HCT116 (cell line): ENCODE measurements at regions not wholly inside any gene's neighbourhood (a gene's known extent, or its start where the extent isn't known, plus 50 kb on each side); places are given as distances from the start of the nearest gene placed in this dataset.

Source experiments
- ATAC-seq: fragments of 200-7000 bp; cut with Tn5 transposase; 2 replicates; pipeline ENCODE4 v1.9.1; 2020; ENCODE audit warnings: mild to moderate bottlenecking, moderate library complexity
- BruUV-seq: library from RNA; stranded (reverse); fragments of 400-500 nt; replicated peaks from 2 replicates; lab custom pipeline; 2021; lab: Mats Ljungman, UMichigan
- CTCF ChIA-PET: fragments of 300-600 bp; sonication (Branson Sonifier 250); formaldehyde crosslinking; loops from one replicate; lab custom pipeline; 2021; ENCODE audit warnings: antibody characterized with exemption; lab: Charles Lee
- POLR2A ChIA-PET: fragments of 300-600, 350-600 bp; sonication (Branson Sonifier 250); formaldehyde crosslinking; loops from one replicate; lab custom pipeline; 2021; ENCODE audit warnings: antibody characterized with exemption; lab: Charles Lee
- RAD21 ChIA-PET, 2 experiments: fragments of 300-600 bp; sonication (Branson Sonifier 250); formaldehyde crosslinking; loops; one replicate each; lab custom pipeline; 2023; ENCODE audit warnings: low total read pairs in 2 of 2; ENCODE audit not compliant: uncharacterized antibody in 2 of 2, unreplicated experiment in 2 of 2, low non-redundant PET in 1 of 2; lab: Charles Lee
- DNase-seq: peaks from one replicate; pipeline ENCODE4 v3.0.0-alpha.2; 2010; ENCODE audit warnings: low read depth, low spot score
- H2AFZ ChIP-seq: fragments of 200-600 bp; shearing (Covaris generic), sonication (generic); 2 replicates; pipeline ENCODE4 v1.6.1; 2017; ENCODE audit warnings: low read depth, mixed run types, mixed read lengths, antibody characterized with exemption, low read length; ENCODE audit not compliant: poor library complexity, severe bottlenecking
- H3K27ac ChIP-seq: 2 replicates; pipeline ENCODE4 v1.5.1; 2012; ENCODE audit warnings: low read depth, low read length
- H3K27me3 ChIP-seq: fragments of 200-600 bp; sonication (generic); 2 replicates; pipeline ENCODE4 v1.6.1; 2016; ENCODE audit warnings: mixed run types, low read length, mixed read lengths; ENCODE audit not compliant: insufficient read depth
- H3K36me3 ChIP-seq, 2 experiments: fragments of 200-500 bp in 1 of 2; fragments of 200-600 bp in 1 of 2; sonication (Bioruptor generic) in 1 of 2; sonication (generic) in 1 of 2; 2 replicates each; pipeline versions ENCODE4 v1.5.1 to v1.6.1; 2014 to 2016; ENCODE audit warnings: low read length in 2 of 2, inconsistent platforms in 1 of 2, mixed read lengths in 1 of 2, mixed run types in 1 of 2; ENCODE audit not compliant: insufficient read depth in 2 of 2, control insufficient read depth in 1 of 2
- H3K4me1 ChIP-seq, 2 experiments: fragments of 200-600 bp in 1 of 2; sonication (generic) in 1 of 2; 2 replicates each; pipeline versions ENCODE4 v1.5.1 to v1.6.1; 2012 to 2017; ENCODE audit warnings: low read length in 2 of 2, inconsistent platforms in 1 of 2, mild to moderate bottlenecking in 1 of 2, mixed read lengths in 1 of 2, mixed run types in 1 of 2, moderate library complexity in 1 of 2; ENCODE audit not compliant: insufficient read depth in 2 of 2, control insufficient read depth in 1 of 2
- H3K4me2 ChIP-seq: fragments of 200-600 bp; sonication (generic); 2 replicates; pipeline ENCODE4 v1.6.1; 2017; ENCODE audit warnings: mixed run types, low read length, mixed read lengths
- H3K4me3 ChIP-seq, 2 experiments: fragments of 200-600 bp in 1 of 2; sonication (generic) in 1 of 2; replicated peaks in 1 of 2; 2 replicates each; pipeline ENCODE4 v1.5.1; 2011 to 2016; ENCODE audit warnings: low read length in 2 of 2, control low read depth in 1 of 2, low read depth in 1 of 2, mild to moderate bottlenecking in 1 of 2, mixed read lengths in 1 of 2, mixed run types in 1 of 2
- H3K79me2 ChIP-seq: fragments of 200-600 bp; sonication (generic); 2 replicates; pipeline ENCODE4 v1.6.1; 2017; ENCODE audit warnings: mild to moderate bottlenecking, mixed run types, low read length, moderate library complexity, mixed read lengths; ENCODE audit not compliant: insufficient read depth
- H3K9ac ChIP-seq: fragments of 200-600 bp; sonication (generic); 2 replicates; pipeline ENCODE4 v1.6.1; 2016; ENCODE audit warnings: low read length, mixed read lengths
- H3K9me2 ChIP-seq: fragments of 200-600 bp; sonication (generic), shearing (Covaris generic); 2 replicates; pipeline ENCODE4 v1.6.1; 2017; ENCODE audit warnings: mixed run types, mild to moderate bottlenecking, moderate library complexity; ENCODE audit not compliant: insufficient read depth
- H3K9me3 ChIP-seq, 2 experiments: fragments of 200-500 bp in 1 of 2; fragments of 200-600 bp in 1 of 2; sonication (Bioruptor generic) in 1 of 2; sonication (generic) in 1 of 2; 2 replicates each; pipeline ENCODE4 v1.6.1; 2014 to 2017; ENCODE audit warnings: low read length in 2 of 2, mixed read lengths in 2 of 2, inconsistent platforms in 1 of 2, low read depth in 1 of 2, mild to moderate bottlenecking in 1 of 2, mixed run types in 1 of 2, moderate library complexity in 1 of 2; ENCODE audit not compliant: control insufficient read depth in 1 of 2, insufficient read depth in 1 of 2
- H4K20me1 ChIP-seq: fragments of 200-600 bp; sonication (generic), shearing (Covaris generic); 2 replicates; pipeline ENCODE4 v1.6.1; 2017; ENCODE audit warnings: mixed run types, mild to moderate bottlenecking, moderate library complexity; ENCODE audit not compliant: insufficient read depth
- CBX3 ChIP-seq: IDR thresholded peaks from 2 replicates; pipeline ENCODE4 v1.6.1; 2012; ENCODE audit warnings: low read depth
- CTCF ChIP-seq, 3 experiments: fragments of 200-600 bp in 1 of 3; sonication (generic) in 1 of 3; IDR thresholded peaks in 2 of 3; conservative IDR thresholded peaks in 1 of 3; 2 replicates each; pipeline ENCODE4 v1.5.1; 2012 to 2017; ENCODE audit warnings: low read depth in 2 of 3, low read length in 2 of 3, antibody characterized with exemption in 1 of 3, borderline replicate concordance in 1 of 3, control low read depth in 1 of 3, mild to moderate bottlenecking in 1 of 3, mixed read lengths in 1 of 3, mixed run types in 1 of 3, moderate library complexity in 1 of 3; ENCODE audit not compliant: insufficient read depth in 1 of 3
- ELF1 ChIP-seq: IDR thresholded peaks from 2 replicates; pipeline ENCODE4 v1.6.1; 2012; ENCODE audit warnings: low read depth, borderline replicate concordance
- EZH2 ChIP-seq: fragments of 200-600 bp; sonication (generic); IDR thresholded peaks from 2 replicates; pipeline ENCODE4 v1.6.1; 2017; ENCODE audit warnings: antibody characterized with exemption, mixed run types
- EZH2phosphoT487 ChIP-seq: fragments of 200-600 bp; IDR thresholded peaks from 2 replicates; pipeline ENCODE4 v1.6.1; 2018; ENCODE audit warnings: antibody characterized with exemption, borderline replicate concordance
- RAD21 ChIP-seq: IDR thresholded peaks from 2 replicates; pipeline ENCODE4 v1.6.1; 2012; ENCODE audit warnings: low read depth, mild to moderate bottlenecking
- SIN3A ChIP-seq: IDR thresholded peaks from 2 replicates; pipeline ENCODE4 v1.6.1; 2012; ENCODE audit warnings: low read depth
- TCF7L2 ChIP-seq: IDR thresholded peaks from 2 replicates; pipeline ENCODE4 v1.7.0; 2011; ENCODE audit warnings: borderline replicate concordance, inconsistent platforms; ENCODE audit not compliant: insufficient read depth, insufficient read length; ENCODE audit errors: extremely low read depth
- intact Hi-C: fragments of 100-400 bp; cut with micrococcal nuclease; formaldehyde crosslinking; loops from 2 replicates; pipeline ENCODE4 v1.10.0; 2022
- TF ChIP-seq, protein P1 (sequence below): IDR thresholded peaks from 2 replicates; pipeline ENCODE4 v1.6.1; 2011; ENCODE audit warnings: mild to moderate bottlenecking, low read length, moderate library complexity; ENCODE audit not compliant: insufficient replicate concordance; ENCODE audit errors: extremely low read depth
- TF ChIP-seq, protein P2 (sequence below): IDR thresholded peaks from 2 replicates; pipeline ENCODE4 v1.6.1; 2012
- TF ChIP-seq, protein P3 (sequence below): IDR thresholded peaks from 2 replicates; pipeline ENCODE4 v1.6.1; 2012; ENCODE audit warnings: low read depth

DNA sequence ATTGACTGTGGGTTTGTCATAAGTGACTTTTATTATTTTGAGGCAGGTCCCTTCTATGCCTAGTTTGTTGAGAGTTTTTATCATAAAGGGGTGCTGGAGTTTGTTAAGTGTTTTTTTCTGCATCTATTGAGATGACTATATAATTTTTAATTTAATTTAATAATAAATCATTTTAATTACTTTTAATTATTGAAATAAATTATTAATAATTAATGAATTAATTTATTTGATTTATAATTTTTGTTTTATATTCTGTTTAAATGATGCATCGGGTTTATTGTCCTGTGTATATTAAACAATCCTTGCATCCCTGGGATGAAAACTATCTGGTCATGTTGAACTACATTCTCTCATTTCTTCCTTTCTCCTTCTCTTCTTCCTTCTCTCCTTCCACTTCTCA is 1352.2 kb upstream of the PRR20A start:
- Histone ChIP-seq H3K9me2 (no peaks in the 10 kb centered on the region), H3K4me2 (no peak overlapping the region), H3K27ac (no peak overlapping the region), H4K20me1 (no peaks in the 10 kb centered on the region), H3K27me3 (no peaks in the 10 kb centered on the region), H3K9me3 (peaks cover 4 to 7% of the 10 kb centered on the region in 2 experiments; a peak in 1 of 4 replicates), H2AFZ (no peak overlapping the region), H3K4me1 (no peaks in the 10 kb centered on the region), H3K9ac (no peak overlapping the region), H3K4me3 (no peak overlapping the region), H3K79me2 (no peaks in the 10 kb centered on the region), H3K36me3 (no peaks in the 10 kb centered on the region)
- CTCF ChIA-PET: no interaction called here
- ATAC-seq (no peak), DNase-seq (no peak)
- POLR2A ChIA-PET: no interaction called here
- no peak for TF ChIP-seq TCF7L2
- TF ChIP-seq CTCF (IDR thresholded peaks at IDR 0.05 in 2 of 3, conservative IDR thresholded peaks at IDR 0.05 in 1 of 3; ENCODE audit: borderline replicate concordance in 1 of 3, insufficient read depth in 1 of 3, low read depth in 2 of 3, low read length in 2 of 3): no peak
- TF ChIP-seq ELF1: no peak
- TF ChIP-seq, protein P1, sequence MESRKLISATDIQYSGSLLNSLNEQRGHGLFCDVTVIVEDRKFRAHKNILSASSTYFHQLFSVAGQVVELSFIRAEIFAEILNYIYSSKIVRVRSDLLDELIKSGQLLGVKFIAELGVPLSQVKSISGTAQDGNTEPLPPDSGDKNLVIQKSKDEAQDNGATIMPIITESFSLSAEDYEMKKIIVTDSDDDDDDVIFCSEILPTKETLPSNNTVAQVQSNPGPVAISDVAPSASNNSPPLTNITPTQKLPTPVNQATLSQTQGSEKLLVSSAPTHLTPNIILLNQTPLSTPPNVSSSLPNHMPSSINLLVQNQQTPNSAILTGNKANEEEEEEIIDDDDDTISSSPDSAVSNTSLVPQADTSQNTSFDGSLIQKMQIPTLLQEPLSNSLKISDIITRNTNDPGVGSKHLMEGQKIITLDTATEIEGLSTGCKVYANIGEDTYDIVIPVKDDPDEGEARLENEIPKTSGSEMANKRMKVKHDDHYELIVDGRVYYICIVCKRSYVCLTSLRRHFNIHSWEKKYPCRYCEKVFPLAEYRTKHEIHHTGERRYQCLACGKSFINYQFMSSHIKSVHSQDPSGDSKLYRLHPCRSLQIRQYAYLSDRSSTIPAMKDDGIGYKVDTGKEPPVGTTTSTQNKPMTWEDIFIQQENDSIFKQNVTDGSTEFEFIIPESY: no peak
- TF ChIP-seq, protein P2, sequence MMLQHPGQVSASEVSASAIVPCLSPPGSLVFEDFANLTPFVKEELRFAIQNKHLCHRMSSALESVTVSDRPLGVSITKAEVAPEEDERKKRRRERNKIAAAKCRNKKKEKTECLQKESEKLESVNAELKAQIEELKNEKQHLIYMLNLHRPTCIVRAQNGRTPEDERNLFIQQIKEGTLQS: no peak
- no peak for TF ChIP-seq RAD21
- no peak for TF ChIP-seq SIN3A
- TF ChIP-seq, protein P3, sequence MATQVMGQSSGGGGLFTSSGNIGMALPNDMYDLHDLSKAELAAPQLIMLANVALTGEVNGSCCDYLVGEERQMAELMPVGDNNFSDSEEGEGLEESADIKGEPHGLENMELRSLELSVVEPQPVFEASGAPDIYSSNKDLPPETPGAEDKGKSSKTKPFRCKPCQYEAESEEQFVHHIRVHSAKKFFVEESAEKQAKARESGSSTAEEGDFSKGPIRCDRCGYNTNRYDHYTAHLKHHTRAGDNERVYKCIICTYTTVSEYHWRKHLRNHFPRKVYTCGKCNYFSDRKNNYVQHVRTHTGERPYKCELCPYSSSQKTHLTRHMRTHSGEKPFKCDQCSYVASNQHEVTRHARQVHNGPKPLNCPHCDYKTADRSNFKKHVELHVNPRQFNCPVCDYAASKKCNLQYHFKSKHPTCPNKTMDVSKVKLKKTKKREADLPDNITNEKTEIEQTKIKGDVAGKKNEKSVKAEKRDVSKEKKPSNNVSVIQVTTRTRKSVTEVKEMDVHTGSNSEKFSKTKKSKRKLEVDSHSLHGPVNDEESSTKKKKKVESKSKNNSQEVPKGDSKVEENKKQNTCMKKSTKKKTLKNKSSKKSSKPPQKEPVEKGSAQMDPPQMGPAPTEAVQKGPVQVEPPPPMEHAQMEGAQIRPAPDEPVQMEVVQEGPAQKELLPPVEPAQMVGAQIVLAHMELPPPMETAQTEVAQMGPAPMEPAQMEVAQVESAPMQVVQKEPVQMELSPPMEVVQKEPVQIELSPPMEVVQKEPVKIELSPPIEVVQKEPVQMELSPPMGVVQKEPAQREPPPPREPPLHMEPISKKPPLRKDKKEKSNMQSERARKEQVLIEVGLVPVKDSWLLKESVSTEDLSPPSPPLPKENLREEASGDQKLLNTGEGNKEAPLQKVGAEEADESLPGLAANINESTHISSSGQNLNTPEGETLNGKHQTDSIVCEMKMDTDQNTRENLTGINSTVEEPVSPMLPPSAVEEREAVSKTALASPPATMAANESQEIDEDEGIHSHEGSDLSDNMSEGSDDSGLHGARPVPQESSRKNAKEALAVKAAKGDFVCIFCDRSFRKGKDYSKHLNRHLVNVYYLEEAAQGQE: no peak
- no peak for TF ChIP-seq CBX3
- TF ChIP-seq EZH2: no peak
- TF ChIP-seq EZH2phosphoT487: no peak
- RAD21 ChIA-PET: no interaction called here
- intact Hi-C loops: no loop called here
- BruUV-seq: no TSS peak
